MCF 10A (cell line): ENCODE measurements at regions not wholly inside any gene's neighbourhood (a gene's known extent, or its start where the extent isn't known, plus 50 kb on each side); places are given as distances from the start of the nearest gene placed in this dataset.

ENCODE experiments used
- BruUV-seq: library from RNA; stranded (reverse); fragments of 400-500 nt; replicated peaks from 2 replicates; lab custom pipeline; 2021; lab: Mats Ljungman, UMichigan
- CTCF ChIA-PET: fragments of 300-600 bp; sonication (Branson Sonifier 250); formaldehyde crosslinking; extraction: SDS; loops from one replicate; lab custom pipeline; 2021; ENCODE audit warnings: antibody characterized with exemption, inconsistent platforms; lab: Yijun Ruan, JAX
- POLR2A ChIA-PET: fragments of 300-600, 350-650 bp; sonication (Branson Sonifier 250); formaldehyde crosslinking; extraction: SDS; loops from one replicate; lab custom pipeline; 2020; ENCODE audit warnings: antibody characterized with exemption, inconsistent platforms; lab: Yijun Ruan, JAX
- DNase-seq: peaks from one replicate; pipeline ENCODE4 v3.0.0-alpha.2; 2018; ENCODE audit not compliant: unreplicated experiment
- H3K27ac Mint-ChIP-seq: one replicate; pipeline ENCODE4 v1.8.0; 2022; ENCODE audit warnings: mild to moderate bottlenecking, low read depth, mixed read lengths; ENCODE audit not compliant: unreplicated experiment
- H3K27me3 Mint-ChIP-seq: one replicate; pipeline ENCODE4 v1.8.0; 2022; ENCODE audit warnings: mixed read lengths; ENCODE audit not compliant: insufficient read depth, unreplicated experiment
- H3K36me3 Mint-ChIP-seq: one replicate; pipeline ENCODE4 v1.8.0; 2022; ENCODE audit warnings: mild to moderate bottlenecking, moderate library complexity, mixed read lengths; ENCODE audit not compliant: insufficient read depth, unreplicated experiment
- H3K4me1 Mint-ChIP-seq: one replicate; pipeline ENCODE4 v1.8.0; 2022; ENCODE audit warnings: mixed read lengths; ENCODE audit not compliant: insufficient read depth, unreplicated experiment
- H3K4me3 Mint-ChIP-seq: one replicate; pipeline ENCODE4 v1.8.0; 2022; ENCODE audit warnings: mild to moderate bottlenecking, moderate library complexity, mixed read lengths; ENCODE audit not compliant: unreplicated experiment
- H3K9me3 Mint-ChIP-seq: one replicate; pipeline ENCODE4 v1.8.0; 2022; ENCODE audit warnings: mixed read lengths; ENCODE audit not compliant: unreplicated experiment
- CTCF ChIP-seq: fragments of 200-600 bp; IDR thresholded peaks from one replicate; pipeline ENCODE4 v1.8.0; 2022; ENCODE audit warnings: antibody characterized with exemption, mild to moderate bottlenecking; ENCODE audit not compliant: unreplicated experiment
- intact Hi-C: fragments of 100-400 bp; cut with micrococcal nuclease; formaldehyde crosslinking; loops from 2 replicates; pipeline ENCODE4 v1.14.1; 2022

GRCh38 chr3:197378985-197379718 lies 80.7 kb upstream of the DLG1 start:
- intact Hi-C loops: no loop called here
- Mint-ChIP-seq H3K9me3 (no peaks in the 10 kb centered on the region), H3K27me3 (no peaks in the 10 kb centered on the region), H3K27ac (peak overlapping the region; percentile 50), H3K4me1 (peaks cover 21% of the 10 kb centered on the region), H3K36me3 (peaks cover 6% of the 10 kb centered on the region), H3K4me3 (no peak overlapping the region)
- ChIA-PET POLR2A (no interaction called here), CTCF (no interaction called here)
- DNase-seq: no peak
- no TSS peak for BruUV-seq
- no peak for TF ChIP-seq CTCF

GRCh38 chr3:197376735-197377555 lies 78.5 kb upstream of the DLG1 start:
- Mint-ChIP-seq H3K4me3 (no peak overlapping the region), H3K4me1 (peaks cover 31% of the 10 kb centered on the region), H3K27me3 (no peaks in the 10 kb centered on the region), H3K36me3 (peaks cover 6% of the 10 kb centered on the region), H3K27ac (peak overlapping the region; percentile 75), H3K9me3 (no peaks in the 10 kb centered on the region)
- DNase-seq: no peak
- ChIA-PET POLR2A (interaction anchor here (0.7 to 2.9 kb wide), 9 partner anchors 18 to 87 kb away, joined by 3 to 13 read pairs (median 5); partner anchors contain the start of gene DLG1), CTCF (interaction anchor here (0.5 to 1.3 kb wide), 6 partner anchors 10 to 124 kb away, joined by 3 to 4 read pairs (median 4); no protein-coding TSS in a partner anchor)
- intact Hi-C loops: no loop called here
- no peak for TF ChIP-seq CTCF
- no TSS peak for BruUV-seq

- peak; percentile 79 for DNase-seq
- H3K27ac Mint-ChIP-seq: peak overlapping the region; percentile 75
Measured at GRCh38 chr3:197376020-197376419, 77.6 kb upstream of the DLG1 start.

More at GRCh38 chr3:197376020-197376419, 77.6 kb upstream of the DLG1 start:
- no peaks in the 10 kb centered on the region for H3K9me3 Mint-ChIP-seq
- H3K36me3 Mint-ChIP-seq: peaks cover 6% of the 10 kb centered on the region
- H3K4me1 Mint-ChIP-seq: peaks cover 33% of the 10 kb centered on the region
- intact Hi-C loops: no loop called here
- no peak for TF ChIP-seq CTCF
- no TSS peak for BruUV-seq
- no peaks in the 10 kb centered on the region for H3K27me3 Mint-ChIP-seq
- POLR2A ChIA-PET: interaction anchor here (0.7 to 2.9 kb wide), 11 partner anchors 9 to 86 kb away, joined by 3 to 13 read pairs (median 5); partner anchors contain the start of gene DLG1
- no peak overlapping the region for H3K4me3 Mint-ChIP-seq
- CTCF ChIA-PET: interaction anchor here (0.6 to 1.3 kb wide), 7 partner anchors 9 to 139 kb away, joined by 3 to 5 read pairs (median 3); no protein-coding TSS in a partner anchor
